ENCODE measurements at regions not wholly inside any gene's neighbourhood (a gene's known extent, or its start where the extent isn't known, plus 50 kb on each side); places are given as distances from the start of the nearest gene placed in this dataset.

GRCh38 chr3:72144773-72145505 lies 360.0 kb upstream of the PROK2 start:
- TF ChIP-seq EZH2 (IDR thresholded peaks at IDR 0.05; ENCODE audit: borderline replicate concordance, low read depth, low read length, severe bottlenecking) = no peak
- TF ChIP-seq CTCF (IDR thresholded peaks at IDR 0.05; ENCODE audit: extremely low read depth in 1 of 2, insufficient read depth in 1 of 2, low read depth in 1 of 2, low read length in 2 of 2) = no peak
- TF ChIP-seq MYC (IDR thresholded peaks at IDR 0.05; ENCODE audit: low read depth, low read length) = no peak
- TF ChIP-seq POLR2A (IDR thresholded peaks at IDR 0.05; ENCODE audit: low read depth, low read length) = no peak

Measured in endothelial cell of umbilical vein (primary cell).